ENCODE measurements at regions not wholly inside any gene's neighbourhood (a gene's known extent, or its start where the extent isn't known, plus 50 kb on each side); places are given as distances from the start of the nearest gene placed in this dataset.

DNA sequence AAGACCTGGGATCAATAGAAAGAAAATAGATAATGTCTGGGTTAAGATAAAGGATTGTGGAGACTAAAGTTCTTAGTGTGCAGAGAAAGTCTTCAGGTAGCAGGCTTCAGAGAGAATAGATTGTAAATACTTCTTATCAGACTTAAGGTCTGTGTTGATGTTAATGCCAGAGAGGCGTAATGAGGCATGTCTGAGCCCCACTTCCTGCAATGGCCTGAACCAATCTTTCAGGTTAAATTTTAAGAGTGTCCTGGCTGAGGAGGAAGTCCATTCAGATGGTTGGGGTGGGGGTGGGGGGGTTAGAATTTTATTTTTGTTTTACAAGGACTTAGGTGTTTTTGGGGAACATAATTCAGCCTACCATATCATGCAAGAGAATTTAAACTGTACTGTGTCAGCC lies 129.5 kb downstream of the EVA1A start:
- TF ChIP-seq, protein P1, sequence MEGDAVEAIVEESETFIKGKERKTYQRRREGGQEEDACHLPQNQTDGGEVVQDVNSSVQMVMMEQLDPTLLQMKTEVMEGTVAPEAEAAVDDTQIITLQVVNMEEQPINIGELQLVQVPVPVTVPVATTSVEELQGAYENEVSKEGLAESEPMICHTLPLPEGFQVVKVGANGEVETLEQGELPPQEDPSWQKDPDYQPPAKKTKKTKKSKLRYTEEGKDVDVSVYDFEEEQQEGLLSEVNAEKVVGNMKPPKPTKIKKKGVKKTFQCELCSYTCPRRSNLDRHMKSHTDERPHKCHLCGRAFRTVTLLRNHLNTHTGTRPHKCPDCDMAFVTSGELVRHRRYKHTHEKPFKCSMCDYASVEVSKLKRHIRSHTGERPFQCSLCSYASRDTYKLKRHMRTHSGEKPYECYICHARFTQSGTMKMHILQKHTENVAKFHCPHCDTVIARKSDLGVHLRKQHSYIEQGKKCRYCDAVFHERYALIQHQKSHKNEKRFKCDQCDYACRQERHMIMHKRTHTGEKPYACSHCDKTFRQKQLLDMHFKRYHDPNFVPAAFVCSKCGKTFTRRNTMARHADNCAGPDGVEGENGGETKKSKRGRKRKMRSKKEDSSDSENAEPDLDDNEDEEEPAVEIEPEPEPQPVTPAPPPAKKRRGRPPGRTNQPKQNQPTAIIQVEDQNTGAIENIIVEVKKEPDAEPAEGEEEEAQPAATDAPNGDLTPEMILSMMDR (IDR thresholded peaks at IDR 0.05), result no peak
- TF ChIP-seq POLR2AphosphoS5 (IDR thresholded peaks at IDR 0.05), result no peak
- TF ChIP-seq POLR2A (IDR thresholded peaks at IDR 0.05), result no peak
